NCI-H82 (cell line): ENCODE measurements at regions not wholly inside any gene's neighbourhood (a gene's known extent, or its start where the extent isn't known, plus 50 kb on each side); places are given as distances from the start of the nearest gene placed in this dataset.
"Not testable (repeated sequence)": the region's sequence is repeated elsewhere in the genome, so short reads cannot be mapped to it uniquely, and the experiment has no call there.

Experiments used
- DNase-seq: peaks from one replicate; lab custom pipeline; 2025; lab: John Stamatoyannopoulos, UW

DNA sequence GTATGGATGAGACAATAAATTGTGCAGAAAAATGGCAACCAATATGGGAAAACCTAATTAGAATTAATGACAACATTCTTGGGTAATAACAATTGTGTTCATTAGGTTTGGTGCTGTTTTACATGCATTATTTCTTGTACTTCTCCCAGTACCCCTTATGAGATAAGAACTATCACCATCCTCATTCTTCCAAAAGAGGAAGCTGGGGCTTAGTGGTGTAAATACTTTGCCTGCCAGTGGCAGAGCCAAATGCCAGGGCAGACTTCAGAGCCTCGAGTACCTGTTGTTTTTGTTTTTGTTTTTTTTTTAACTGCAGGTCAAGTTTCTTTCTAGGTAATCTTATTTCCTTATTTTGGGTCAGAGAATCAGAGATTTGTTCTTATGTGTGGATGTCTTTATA is 206.4 kb downstream of the RHOU start:
- DNase-seq: no peak

DNA sequence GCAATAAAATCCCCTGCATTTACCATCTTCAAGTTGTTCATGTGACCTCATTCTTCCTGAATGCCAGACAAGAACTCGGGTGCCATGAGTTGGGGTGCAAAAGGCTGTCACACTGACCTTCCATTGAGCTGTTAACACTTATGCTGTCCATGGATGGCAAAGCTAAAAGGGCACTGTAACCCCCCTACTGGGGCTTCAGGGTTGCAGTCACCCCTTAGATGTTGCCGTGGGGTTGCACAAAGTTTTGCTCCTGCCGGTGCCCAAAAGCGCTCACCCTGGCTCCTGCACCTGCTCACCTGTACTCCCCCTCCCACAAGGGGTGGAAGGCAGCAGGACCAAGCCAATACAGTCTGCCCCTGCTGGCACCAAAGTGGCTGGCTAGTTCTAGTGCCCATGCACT is 208.2 kb downstream of the RHOU start:
- no peak for DNase-seq

DNA sequence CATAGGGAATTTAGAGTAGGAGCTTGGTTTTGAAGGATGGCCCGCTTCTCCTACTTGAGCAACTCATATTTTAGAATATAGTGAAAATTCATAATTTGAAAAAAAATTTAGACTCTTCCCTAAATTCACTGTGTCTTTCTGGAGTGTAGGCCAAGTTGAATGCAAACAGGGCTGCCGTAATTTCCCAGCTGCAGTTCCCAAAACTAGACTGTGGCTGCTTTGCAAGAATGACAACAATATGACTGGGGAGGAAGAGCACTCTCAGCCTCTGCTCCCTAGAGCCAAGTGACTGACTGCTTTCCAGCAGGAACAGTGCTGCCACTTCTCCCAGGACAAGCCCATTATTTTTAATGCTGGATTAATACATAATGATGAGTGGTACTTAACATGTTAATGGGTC is 209.0 kb downstream of the RHOU start:
- peak; percentile 19 for DNase-seq

DNA sequence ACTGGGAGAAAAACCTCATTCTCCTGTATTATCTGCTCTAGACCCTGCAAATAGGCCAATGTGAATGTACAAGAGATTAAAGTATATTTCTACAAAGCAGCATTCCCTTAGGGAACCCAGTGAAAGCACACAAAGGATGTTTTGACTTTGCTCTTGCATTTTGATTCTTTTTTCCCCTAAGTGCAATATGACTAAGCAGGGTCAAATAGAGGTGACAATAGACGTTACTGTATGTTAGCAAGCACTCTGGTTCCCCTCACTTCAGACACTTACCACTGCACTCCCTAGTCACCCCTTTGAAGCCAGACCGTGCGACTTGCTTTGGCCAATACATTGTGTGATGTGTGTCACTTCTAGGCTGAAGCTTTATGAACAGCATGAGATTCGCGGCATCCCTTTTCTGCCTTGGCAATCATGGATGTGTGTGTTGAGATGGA is 209.7 kb downstream of the RHOU start:
- DNase-seq: no peak

DNA sequence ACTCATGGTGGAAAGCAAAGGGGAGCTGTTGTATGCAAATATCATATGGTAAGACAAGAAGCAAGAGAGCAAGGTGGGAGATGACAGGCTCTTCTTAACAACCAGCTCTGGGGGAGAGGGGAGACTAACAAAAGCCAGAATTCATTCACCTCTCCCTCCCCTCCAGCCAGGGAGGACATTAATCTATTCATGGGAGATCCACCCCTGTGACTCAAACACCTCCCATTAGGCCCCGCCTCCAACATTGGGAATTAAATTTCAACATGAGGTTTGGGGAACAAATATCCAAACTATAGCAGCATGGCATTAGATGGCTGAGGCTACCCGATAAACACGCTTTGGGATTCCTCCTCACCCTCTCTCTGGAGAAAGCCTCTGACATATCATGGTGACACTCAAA is 210.6 kb downstream of the RHOU start:
- no peak for DNase-seq

DNA sequence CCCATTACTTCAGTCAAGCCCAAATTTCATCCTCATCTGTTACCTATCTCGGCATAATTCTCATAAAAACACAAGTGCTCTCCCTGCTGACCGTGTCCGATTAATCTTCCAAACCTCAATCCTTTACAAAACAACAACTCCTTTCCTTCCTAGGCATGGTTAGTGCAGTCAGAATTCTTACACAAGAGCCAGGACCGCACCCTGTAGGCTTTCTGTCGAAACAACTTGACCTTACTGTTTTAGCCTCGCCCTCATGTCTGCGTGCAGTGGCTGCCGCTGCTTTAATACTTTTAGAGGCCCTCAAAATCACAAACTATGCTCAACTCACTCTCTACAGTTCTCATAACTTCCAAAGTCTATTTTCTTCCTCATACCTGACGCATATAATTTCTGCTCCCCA is 214.3 kb downstream of the RHOU start:
- DNase-seq: not testable (repeated sequence)

DNA sequence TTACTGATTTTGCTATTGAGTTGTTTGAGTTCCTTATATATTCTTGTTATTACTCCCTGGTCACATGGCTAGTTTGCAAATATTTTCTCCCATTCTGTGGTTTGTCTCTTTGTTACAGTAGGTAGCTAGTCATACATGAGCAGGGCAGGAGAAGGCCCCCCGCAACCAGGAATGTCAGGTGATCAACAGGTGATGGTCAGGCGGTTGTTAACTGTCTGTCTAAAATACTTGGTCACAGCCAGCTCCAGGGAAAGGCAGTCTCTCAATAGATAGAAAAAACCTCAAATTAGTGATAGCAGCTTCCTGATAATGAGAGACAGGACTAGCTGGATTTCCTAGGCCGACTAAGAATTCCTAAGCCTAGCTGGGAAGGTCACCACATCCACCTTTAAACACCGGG is 217.9 kb downstream of the RHOU start:
- DNase-seq: no peak

DNA sequence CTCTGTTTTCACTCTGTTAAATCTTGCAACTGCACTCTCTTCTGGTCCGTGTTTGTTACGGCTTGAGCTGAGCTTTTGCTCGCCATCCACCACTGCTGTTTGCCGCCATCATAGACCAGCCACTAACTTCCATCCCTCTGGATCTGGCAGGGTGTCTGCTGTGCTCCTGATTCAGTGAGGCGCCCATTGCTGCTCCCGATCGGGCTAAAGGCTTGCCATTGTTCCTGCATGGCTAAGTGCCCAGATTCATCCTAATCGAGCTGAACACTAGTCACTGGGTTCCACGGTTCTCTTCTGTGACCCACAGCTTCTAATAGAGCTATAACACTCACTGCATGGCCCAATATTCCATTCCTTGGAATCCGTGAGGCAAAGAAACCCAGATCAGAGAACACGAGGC is 218.5 kb downstream of the RHOU start:
- not testable (repeated sequence) for DNase-seq

DNA sequence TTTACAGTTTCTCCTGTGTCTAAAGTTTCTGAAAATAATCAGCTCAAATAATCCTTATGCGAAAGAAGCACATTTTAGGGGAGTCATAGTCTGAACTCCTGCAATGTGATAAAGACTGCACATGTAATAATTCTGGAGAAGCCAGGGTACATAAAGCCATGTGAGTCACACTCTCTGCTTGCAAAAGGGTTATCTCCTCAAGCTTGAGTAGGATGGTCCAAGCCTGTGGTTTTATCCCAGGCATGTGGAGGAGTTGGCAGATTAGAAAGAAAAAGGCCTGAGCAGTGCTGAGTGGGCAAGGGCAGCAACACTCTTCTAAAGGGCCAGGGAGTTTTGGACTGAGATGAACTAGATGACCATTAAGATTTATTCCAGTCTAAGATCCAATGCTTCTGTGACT is 220.4 kb downstream of the RHOU start:
- no peak for DNase-seq

DNA sequence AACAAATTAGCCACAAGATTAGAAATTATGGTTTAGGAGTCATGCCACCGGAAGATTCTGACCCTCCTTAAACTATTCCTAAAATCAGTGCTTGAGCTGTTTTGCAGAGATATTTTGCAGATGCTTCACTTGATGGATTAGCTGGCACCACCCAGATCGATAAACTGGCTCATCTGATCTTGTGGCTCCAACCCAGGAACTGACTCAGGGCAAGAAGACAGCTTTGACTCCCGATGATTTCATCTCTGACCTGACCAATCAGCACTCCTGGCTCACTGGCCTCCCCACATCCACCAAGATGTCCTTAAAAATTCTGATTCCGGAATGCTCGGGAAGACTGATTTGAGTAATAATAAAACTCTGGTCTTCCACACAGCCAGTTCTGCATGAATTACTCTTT is 221.6 kb downstream of the RHOU start:
- no peak for DNase-seq

DNA sequence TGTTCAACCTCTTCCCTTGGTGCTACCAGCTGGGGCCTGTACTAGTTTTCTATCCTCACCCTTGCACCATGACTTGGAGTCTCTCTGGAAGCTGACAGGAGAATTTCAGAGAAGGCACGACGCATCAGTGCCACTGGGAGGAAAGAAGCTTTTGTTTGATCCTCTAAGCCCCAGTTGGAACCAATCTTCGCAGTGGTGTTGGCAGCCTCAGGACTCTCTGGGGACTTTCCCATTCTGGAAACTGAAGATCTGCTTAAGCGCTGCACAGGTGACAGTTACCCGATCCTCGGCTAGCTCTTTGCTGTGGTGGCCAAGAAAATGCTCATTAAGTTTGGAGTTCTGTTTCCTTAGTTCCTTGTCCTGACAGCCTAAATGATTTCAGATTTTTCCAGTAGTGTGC is 222.3 kb downstream of the RHOU start:
- peak; percentile 82 for DNase-seq

DNA sequence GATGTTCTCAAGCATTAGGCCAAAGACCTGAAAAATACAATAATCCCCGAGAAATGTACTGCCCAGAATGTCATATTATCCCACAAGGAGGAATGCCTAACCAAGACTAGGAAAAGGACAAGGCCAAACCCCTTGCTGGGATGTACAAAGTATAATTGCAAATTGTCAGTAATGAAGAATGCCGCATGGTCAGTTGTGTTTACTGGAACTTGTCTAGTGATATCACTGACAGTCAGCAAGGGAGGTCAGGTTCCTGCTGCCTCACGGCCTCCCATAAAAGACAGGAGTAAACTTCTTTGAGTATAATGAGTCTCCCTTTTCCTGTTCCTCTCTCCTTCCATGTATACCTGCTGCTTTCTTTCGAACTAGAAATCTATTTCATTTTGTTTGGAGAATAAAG is 222.8 kb downstream of the RHOU start:
- DNase-seq: no peak

DNA sequence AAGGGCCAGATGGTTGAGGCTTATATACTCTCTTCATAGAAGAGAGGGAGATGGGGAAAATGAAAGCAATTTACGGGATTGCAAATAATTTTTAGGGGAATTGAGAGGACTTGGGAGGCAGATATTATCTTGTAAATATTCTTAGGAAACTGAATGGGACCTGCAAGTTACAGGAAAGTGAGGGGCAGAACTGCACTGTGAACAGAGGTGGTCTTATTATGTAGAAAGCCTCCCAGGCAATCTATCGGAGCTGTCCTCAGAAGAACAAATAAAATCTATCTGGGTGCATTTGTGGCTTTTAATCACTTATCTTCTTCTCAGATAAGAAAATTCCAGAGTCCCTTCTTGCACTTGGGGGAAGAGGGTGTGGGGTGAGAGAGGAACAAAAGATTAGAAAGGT is 223.5 kb downstream of the RHOU start:
- DNase-seq: no peak

DNA sequence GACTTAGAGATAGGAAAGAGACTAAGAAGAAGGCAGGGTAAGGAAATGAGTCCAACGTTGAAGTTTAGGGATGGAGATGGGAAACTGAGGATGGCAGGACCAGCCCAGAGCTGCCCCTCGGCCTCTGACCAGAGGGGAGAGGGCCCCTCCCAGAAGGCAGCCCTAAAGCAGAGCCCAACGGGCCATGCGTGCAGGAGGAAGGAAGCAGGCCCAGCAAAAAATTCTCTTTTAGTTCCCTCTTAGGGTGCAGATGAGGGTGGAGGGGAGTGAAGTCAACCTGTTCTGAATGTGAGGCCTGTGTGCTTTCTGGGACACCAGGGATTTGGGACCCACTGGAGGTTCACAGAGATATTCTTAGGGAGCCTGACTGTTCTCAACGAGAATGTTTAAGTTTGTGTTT is 225.4 kb downstream of the RHOU start:
- no peak for DNase-seq

DNA sequence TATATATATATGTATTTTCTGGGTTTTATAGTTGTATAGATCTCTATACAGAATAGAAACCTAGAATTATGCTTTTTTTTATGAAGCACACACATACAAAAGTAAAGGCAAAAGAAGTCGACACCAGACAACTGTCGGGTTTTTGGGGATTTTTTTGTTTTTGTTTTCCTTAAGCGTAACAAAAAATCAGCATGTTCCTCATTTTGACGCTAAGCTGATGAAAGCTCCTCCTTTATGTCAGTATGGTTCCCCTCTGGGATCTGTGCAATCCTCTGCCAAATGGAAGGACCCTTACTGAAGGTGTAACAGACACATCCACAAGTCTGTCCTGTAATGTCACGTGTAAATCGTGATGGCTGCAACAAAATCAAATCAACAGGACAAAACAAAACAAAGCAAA is 226.2 kb downstream of the RHOU start:
- DNase-seq: no peak

DNA sequence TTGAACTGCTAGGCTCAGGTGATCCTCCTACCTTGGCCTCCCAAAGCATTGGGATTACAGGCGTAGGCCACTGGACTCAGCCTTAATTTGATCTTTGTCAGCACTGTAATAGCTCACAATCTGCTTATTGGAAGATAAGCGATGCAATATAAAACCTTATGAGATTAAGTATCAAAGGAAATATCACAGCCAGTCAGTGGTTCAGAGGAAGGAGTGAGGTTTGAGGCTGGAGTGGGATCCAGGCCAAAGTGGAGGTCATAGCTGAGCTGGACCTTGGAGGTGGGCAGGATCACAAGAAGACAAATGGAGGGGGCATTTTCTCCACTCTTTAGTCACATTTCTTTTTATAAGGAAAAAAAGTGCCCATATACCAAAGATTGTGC is 228.5 kb downstream of the RHOU start:
- peak; percentile 54 for DNase-seq

DNA sequence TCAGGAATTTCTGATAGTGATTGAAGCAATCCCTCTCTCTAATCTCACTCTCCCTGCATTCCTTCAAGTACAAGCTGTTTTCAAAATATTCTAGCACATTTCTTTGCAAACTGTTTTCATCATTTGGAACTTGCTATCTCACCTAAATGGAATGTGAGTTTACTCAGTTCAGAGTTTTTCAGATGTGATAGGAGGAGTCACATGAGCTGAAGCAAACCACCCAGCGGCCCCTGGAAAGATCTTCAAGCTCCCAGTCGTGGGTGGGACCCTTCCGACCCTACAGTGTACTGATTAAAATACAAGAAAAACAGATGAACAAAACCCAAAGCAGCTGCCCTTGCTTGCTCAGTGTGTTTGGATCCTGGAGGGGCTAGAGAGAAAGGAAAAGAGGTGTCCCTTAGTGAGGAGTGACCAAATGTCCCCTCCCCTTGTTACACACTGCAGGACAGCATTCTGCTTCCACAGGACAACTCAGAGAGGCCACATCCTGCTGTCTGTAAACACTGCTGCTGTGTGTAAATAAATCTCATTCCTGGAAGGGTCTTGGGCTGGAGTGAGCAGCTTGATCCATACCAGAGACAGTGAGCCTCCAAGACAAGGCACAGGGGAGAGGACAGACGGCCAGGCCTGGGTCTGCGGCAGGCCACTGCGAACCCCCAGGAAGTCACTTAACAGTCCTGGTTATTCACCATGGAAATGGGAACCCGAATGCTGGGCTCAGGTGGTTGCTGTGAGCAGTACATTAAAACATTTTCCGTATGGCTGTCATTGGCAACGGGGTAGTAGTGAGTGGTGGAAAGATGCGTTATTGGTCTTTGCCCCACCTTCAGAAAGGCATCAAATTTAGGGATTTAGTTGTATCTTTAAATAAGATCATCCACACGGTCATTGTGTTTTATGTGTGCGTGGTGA is 229.2 kb downstream of the RHOU start:
- DNase-seq: no peak

DNA sequence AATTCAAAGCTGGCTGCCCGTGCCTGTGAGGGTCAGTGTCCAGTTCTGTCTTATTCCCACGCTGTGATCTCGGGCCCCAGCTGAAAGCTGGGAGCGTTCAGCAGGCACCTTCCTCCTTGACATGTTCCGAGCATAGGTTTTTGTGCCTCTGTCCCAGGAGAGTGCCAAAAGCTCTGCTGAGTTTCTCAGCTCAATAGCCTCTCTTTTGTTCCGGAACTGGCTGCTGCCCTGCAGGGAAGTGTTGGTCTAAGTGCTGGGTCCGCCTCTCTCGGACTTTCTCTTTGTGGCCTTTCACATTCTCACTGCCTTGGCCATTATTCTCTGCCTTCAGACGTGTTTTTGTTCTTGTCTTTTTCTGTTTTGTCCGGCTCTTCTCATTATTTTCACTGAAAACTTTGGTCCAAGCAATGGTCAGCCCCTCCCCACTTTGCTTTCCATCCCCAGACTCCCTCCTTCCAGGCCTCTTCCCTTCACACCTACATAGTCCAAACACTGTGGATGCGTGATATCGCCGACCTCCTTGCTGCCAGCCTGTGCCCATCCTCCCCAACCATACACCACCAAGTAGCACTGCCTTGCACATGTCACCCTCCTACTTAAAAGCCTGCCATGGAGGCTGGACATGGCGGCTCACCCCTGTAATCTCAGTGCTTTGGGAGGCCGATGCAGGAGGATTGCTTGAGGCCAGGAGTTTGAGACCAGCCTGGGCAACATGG is 233.8 kb downstream of the RHOU start:
- DNase-seq: no peak

DNA sequence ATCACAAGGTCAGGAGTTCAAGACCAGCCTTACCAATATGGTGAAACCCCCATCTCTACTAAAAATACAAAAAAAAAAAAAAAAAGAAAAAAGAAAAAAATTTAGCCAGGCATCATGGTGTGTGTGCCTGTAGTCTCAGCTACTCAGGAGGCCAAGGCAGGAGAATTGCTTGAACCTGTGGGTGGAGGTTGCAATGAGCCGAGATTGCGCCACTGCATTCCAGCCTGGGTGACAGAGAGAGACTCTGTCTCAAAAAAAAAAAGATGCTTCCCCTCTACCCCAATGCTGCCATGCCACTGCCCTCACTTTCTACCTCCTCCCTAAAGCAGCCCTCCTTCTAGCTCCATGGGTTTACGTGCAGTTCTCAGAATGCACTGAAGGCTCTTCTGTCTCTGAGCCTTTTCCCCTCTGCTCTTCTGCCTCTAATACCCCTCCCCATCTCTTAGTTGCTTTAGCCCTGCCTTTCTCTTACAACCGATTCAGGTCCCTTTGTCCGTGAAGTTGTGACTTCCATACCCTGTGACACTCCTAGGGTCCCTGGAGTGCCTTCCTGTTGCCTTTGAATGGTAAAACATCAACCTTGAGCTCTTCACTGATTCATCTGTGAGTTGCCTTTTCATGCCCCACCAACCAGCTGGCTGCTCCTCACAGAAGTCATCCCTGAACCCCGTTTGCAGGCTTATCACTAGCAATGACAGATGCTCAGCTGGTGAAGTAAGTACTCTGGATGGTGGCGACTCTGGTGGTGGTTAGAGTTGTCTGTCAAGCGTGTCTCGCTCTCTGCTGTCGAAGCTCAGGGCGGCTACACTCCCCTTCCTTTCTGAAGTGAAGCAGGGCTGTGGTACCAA is 234.9 kb downstream of the RHOU start:
- no peak for DNase-seq

DNA sequence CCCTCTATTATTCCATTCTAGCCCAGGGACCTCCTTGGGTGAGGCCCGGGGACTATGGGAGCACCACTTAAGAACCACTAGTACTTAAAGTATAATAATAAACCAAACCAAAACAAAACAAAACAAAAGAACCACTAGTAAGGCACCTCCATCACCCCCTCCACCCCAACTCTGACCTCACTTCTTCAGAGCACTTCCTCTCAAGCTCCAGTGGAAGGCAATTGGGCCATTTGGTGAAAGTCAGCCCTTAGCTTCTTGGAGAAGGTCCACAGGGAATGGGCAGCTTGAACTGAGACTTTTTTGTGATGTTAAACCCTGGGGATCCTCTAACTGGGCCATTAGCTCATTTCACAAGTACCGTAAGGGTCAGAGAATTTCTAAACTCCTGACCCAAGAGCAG is 237.3 kb downstream of the RHOU start:
- DNase-seq: no peak

DNA sequence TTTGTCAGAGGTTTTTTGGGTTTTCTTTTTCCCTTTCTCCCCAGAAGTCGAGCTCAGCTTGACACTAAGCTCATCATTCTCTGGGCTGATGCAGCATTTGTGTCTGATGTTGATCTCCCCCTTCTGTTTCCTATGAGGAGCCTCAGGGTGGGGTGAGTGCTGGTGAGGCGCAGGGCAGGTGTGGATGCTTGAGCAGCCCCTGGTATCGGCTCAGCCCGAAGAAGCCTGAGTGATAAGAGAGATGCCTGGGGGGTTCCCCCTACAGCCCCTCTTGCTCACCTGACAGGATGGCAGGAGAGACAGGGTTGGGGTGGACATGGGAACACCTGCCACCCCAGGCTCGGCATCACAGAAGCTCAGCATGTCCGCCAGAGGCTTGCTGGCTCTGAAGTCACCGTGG is 239.0 kb downstream of the RHOU start:
- DNase-seq: no peak

DNA sequence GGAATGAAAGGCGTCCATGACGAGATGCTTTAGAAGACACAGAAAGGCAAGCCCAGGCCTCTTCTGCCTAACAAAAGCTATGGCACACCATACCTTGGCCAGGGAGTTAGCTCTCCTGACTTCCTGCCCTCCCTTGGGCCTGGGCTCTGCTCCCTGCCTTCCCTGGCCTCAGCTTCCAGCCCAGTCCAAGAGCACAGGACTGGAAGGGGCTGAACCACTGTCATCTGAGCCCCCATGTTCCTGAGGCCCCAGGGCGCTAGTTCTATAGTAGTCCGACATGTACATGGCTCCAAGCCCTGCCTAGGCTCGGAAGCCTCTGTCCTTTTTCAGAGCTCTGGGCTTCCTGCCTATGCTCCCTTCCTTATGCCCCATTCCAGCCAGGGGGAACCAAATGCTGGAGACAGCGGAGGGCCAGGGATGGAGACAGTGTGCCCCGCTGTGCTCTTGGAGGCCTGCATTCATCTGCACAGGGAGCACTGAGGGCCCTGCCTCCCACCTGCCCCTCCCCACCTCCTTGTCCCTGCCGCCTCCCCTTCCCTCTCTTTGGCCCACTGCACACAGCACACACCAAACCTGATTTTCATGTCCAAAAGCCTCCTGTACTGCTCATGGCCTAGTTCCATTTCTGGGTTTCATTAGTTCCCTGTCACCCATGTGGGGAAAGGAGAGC is 240.1 kb downstream of the RHOU start:
- DNase-seq: no peak
